ENCODE measurements at regions not wholly inside any gene's neighbourhood (a gene's known extent, or its start where the extent isn't known, plus 50 kb on each side); places are given as distances from the start of the nearest gene placed in this dataset.

GRCh38 chr2:120430957-120431356, 85.0 kb downstream of the INHBB start:
- ChIA-PET CTCF (no interaction called here), POLR2A (ENCODE audit: low non-redundant PET) (no interaction called here)
- no peak for DNase-seq (ENCODE audit: low spot score)
- no peak for TF ChIP-seq CTCF (conservative IDR thresholded peaks at IDR 0.05; ENCODE audit: low read depth)
- H3K27ac ChIP-seq, result no peak overlapping the region

- no peak for TF ChIP-seq CTCF (conservative IDR thresholded peaks at IDR 0.05; ENCODE audit: low read depth)
- CTCF ChIA-PET, result no interaction called here
- POLR2A ChIA-PET (ENCODE audit: low non-redundant PET), result no interaction called here
- no peak for DNase-seq (ENCODE audit: low spot score)
- no peak overlapping the region for H3K27ac ChIP-seq
Observed at GRCh38 chr2:120431386-120432292, 85.7 kb downstream of the INHBB start.

GRCh38 chr2:120432293-120432975, 86.5 kb downstream of the INHBB start:
- DNase-seq (ENCODE audit: low spot score), result no peak
- no peak overlapping the region for H3K27ac ChIP-seq
- POLR2A ChIA-PET (ENCODE audit: low non-redundant PET), result no interaction called here
- CTCF ChIA-PET, result interaction anchor here (0.6 kb wide), 1 partner anchor 12 kb away, joined by 3 read pairs; no protein-coding TSS in a partner anchor
- no peak for TF ChIP-seq CTCF (conservative IDR thresholded peaks at IDR 0.05; ENCODE audit: low read depth)

GRCh38 chr2:120432976-120433815, 87.3 kb downstream of the INHBB start:
- H3K27ac ChIP-seq, result no peak overlapping the region
- ChIA-PET CTCF (interaction anchor here (0.6 kb wide), 2 partner anchors 11 to 29 kb away, joined by 3 read pairs; no protein-coding TSS in a partner anchor), POLR2A (ENCODE audit: low non-redundant PET) (no interaction called here)
- no peak for DNase-seq (ENCODE audit: low spot score)
- no peak for TF ChIP-seq CTCF (conservative IDR thresholded peaks at IDR 0.05; ENCODE audit: low read depth)

GRCh38 chr2:120433816-120434290, 87.9 kb downstream of the INHBB start:
- ChIA-PET CTCF (interaction anchor here (0.6 kb wide), 1 partner anchor 28 kb away, joined by 3 read pairs; no protein-coding TSS in a partner anchor), POLR2A (ENCODE audit: low non-redundant PET) (no interaction called here)
- no peak overlapping the region for H3K27ac ChIP-seq
- TF ChIP-seq CTCF (conservative IDR thresholded peaks at IDR 0.05; ENCODE audit: low read depth), result no peak
- DNase-seq (ENCODE audit: low spot score), result no peak
